Effector memory CD4-positive, alpha-beta T cell (primary cell): ENCODE measurements at regions not wholly inside any gene's neighbourhood (a gene's known extent, or its start where the extent isn't known, plus 50 kb on each side); places are given as distances from the start of the nearest gene placed in this dataset.

Experiments used
- DNase-seq, 3 donors: peaks; one replicate each; pipeline ENCODE4 v3.0.0-alpha.2; 2020
- H3K27ac ChIP-seq: 2 replicates; pipeline ENCODE4 v1.7.0; 2013; ENCODE audit warnings: mild to moderate bottlenecking, low read length, moderate library complexity; ENCODE audit not compliant: insufficient read depth, poor library complexity, severe bottlenecking
- H3K27me3 ChIP-seq: replicated peaks from 2 replicates; pipeline ENCODE4 v1.7.0; 2013; ENCODE audit warnings: mild to moderate bottlenecking, low read length; ENCODE audit not compliant: insufficient read depth, control insufficient read depth, poor library complexity, severe bottlenecking
- H3K36me3 ChIP-seq: 2 replicates; pipeline ENCODE4 v1.7.0; 2013; ENCODE audit warnings: mild to moderate bottlenecking, low read length, moderate library complexity; ENCODE audit not compliant: control insufficient read depth, insufficient read depth
- H3K4me1 ChIP-seq: 2 replicates; pipeline ENCODE4 v1.7.0; 2013; ENCODE audit warnings: low read length, mild to moderate bottlenecking; ENCODE audit not compliant: control insufficient read depth, insufficient read depth, poor library complexity, severe bottlenecking
- H3K4me3 ChIP-seq: 2 replicates; pipeline ENCODE4 v1.7.0; 2013; ENCODE audit warnings: low read length, low read depth, mild to moderate bottlenecking; ENCODE audit not compliant: insufficient read depth, poor library complexity, severe bottlenecking
- H3K9me3 ChIP-seq: 2 replicates; pipeline ENCODE4 v1.7.0; 2013; ENCODE audit warnings: mild to moderate bottlenecking, low read length, moderate library complexity; ENCODE audit not compliant: control insufficient read depth

- Histone ChIP-seq H3K36me3 (no peaks in the 10 kb centered on the region), H3K27ac (no peak overlapping the region), H3K9me3 (no peaks in the 10 kb centered on the region), H3K4me1 (no peaks in the 10 kb centered on the region), H3K27me3 (no peaks in the 10 kb centered on the region), H3K4me3 (no peak overlapping the region)
- no peak for DNase-seq
Observed at GRCh38 chr14:97200245-97200644, 403.1 kb downstream of the VRK1 start.

DNA sequence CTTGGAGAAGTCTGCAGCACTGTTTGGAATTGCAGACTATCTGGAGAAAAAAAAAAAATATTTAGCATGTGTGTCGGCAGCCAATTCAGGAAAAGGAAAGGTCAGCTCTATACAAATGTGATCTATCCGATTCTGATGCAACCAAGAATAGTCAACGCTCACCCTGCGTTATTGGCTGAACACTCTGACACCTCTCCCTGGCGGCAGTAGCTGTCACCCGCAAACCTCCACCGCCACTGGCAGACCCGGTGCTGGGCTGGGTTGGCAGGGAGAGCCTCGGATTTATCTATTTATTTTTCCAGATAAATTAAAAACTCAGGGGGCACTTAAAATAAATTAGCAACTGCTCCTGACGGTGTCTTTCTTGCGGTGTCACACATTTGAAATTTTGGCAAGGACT lies 409.7 kb downstream of the VRK1 start:
- Histone ChIP-seq H3K27me3 (no peaks in the 10 kb centered on the region), H3K27ac (no peak overlapping the region), H3K36me3 (no peaks in the 10 kb centered on the region), H3K4me1 (no peaks in the 10 kb centered on the region), H3K4me3 (no peak overlapping the region), H3K9me3 (no peaks in the 10 kb centered on the region)
- DNase-seq = no peak

- Histone ChIP-seq H3K36me3 (no peaks in the 10 kb centered on the region), H3K27me3 (no peaks in the 10 kb centered on the region), H3K27ac (no peak overlapping the region), H3K4me3 (no peak overlapping the region), H3K4me1 (no peaks in the 10 kb centered on the region), H3K9me3 (no peaks in the 10 kb centered on the region)
- no peak for DNase-seq
Observed at GRCh38 chr14:97210202-97210601, 413.0 kb downstream of the VRK1 start.

- Histone ChIP-seq H3K27me3 (no peaks in the 10 kb centered on the region), H3K27ac (no peak overlapping the region), H3K9me3 (no peaks in the 10 kb centered on the region), H3K4me1 (no peaks in the 10 kb centered on the region), H3K36me3 (no peaks in the 10 kb centered on the region), H3K4me3 (no peak overlapping the region)
- no peak for DNase-seq
Observed at GRCh38 chr14:97212399-97212798, 415.2 kb downstream of the VRK1 start.

- no peaks in the 10 kb centered on the region for H3K27me3 ChIP-seq
- H3K4me3 ChIP-seq = no peak overlapping the region
- H3K9me3 ChIP-seq = no peaks in the 10 kb centered on the region
- H3K36me3 ChIP-seq = no peaks in the 10 kb centered on the region
- H3K4me1 ChIP-seq = peaks cover 2% of the 10 kb centered on the region
- H3K27ac ChIP-seq = no peak overlapping the region
- DNase-seq = no peak
Observed at GRCh38 chr14:97213720-97214119, 416.5 kb downstream of the VRK1 start.

GRCh38 chr14:97215263-97215969 lies 418.2 kb downstream of the VRK1 start:
- DNase-seq = no peak
- H3K9me3 ChIP-seq = no peaks in the 10 kb centered on the region
- H3K4me3 ChIP-seq = no peak overlapping the region
- no peak overlapping the region for H3K27ac ChIP-seq
- H3K4me1 ChIP-seq = peaks cover 12% of the 10 kb centered on the region
- no peaks in the 10 kb centered on the region for H3K36me3 ChIP-seq
- no peaks in the 10 kb centered on the region for H3K27me3 ChIP-seq

DNA sequence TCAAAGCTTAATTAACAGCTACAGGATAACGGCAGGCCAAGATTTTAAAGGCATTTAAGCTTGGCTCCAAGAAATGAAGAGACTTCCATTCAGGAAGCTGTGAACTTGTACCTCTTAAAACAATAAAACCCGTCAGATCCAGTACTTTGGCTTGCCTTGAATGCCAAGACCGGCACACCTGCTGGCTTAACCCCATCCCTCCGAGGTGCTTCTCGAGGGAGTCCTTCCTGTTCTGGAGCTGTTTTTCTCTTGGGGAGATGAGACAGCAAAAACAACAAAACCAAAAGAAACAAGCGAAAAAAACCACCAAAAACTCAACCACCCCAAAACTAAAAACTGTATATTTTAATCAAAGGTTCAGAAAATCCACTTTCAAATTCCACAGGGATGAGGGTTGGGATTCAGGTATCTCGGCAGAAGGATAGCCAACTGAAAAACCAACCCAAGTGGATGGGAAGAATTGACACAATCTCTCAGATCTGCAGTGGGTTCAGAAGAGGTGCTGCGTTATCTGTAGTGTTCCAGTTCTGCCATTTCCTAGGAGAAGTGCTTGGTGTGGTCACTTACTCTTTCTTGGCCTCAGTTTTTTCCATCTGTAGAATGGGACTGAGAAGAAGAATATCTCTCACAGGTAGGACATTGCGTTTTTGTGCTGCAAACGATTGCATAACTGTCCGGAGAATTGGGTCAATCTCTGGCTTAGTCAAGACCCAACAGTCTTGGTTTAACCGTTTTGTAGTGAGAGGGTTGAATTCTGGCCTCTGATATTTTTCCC lies 420.1 kb downstream of the VRK1 start:
- H3K27me3 ChIP-seq = no peaks in the 10 kb centered on the region

DNA sequence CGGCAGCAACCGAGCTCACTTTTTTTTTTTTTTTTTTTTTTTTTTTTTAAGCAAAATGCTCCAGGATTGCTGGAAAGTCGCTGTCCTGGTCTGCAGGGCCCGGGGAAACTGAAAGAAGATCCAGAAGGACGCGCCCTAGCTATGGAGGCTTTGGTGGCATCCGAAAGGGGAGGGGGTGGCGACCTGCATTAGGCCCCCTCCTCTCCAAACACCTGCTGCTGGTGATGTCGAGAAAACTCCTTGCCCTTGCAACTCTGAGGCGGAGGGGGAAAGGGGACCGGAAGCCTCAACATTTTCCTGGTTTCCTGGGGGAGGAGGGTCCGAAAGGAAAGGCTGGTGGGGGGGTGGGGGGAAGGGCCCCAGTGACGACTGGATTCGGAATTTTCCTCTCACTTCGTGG lies 421.1 kb downstream of the VRK1 start:
- Histone ChIP-seq H3K36me3 (no peaks in the 10 kb centered on the region), H3K27me3 (no peaks in the 10 kb centered on the region), H3K4me1 (peaks cover 12% of the 10 kb centered on the region), H3K27ac (no peak overlapping the region), H3K4me3 (peak overlapping the region; percentile 70), H3K9me3 (no peaks in the 10 kb centered on the region)
- DNase-seq = no peak

More for the DNA sequence above, 420.1 kb downstream of the VRK1 start:
- H3K4me1 ChIP-seq = peaks cover 12% of the 10 kb centered on the region
- no peak overlapping the region for H3K27ac ChIP-seq
- H3K36me3 ChIP-seq = no peaks in the 10 kb centered on the region
- H3K9me3 ChIP-seq = no peaks in the 10 kb centered on the region
- no peak for DNase-seq
- no peak overlapping the region for H3K4me3 ChIP-seq

DNA sequence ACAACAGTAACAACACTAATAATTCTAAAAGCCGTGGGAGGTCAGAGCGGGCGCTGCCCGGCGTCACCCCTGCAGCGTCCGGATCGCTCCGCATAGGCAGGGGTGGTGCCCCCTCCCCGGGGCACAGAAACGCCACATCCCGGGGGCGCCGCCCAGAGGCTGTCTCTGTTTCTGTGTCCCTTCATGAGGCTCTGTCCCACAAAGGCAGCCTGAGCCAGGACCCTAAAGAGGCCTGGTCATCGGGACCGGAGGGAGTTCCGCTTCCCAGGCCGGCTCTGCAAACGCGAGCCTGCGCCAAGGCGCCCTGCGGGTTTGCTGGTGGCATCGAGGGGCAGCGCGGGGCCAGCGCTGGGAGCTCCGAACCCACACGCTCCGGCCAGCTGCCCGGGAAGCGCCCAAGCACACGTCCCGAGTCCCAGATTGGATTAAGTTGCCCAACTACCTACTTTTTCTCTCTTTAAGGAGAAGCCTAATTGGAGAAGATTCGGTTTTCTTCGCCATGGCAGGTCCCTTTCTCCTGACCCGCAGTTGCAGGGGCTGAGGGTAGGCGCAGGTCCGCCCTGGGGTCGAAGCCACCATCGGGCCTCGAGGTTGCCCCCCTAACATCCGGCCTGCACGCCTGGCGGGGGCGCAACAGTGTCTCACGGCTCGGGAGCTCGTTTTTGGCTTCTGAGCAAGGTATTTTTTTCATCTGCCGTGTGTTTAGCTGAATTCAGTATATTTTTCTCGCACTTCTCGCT lies 421.7 kb downstream of the VRK1 start:
- H3K27me3 ChIP-seq = no peaks in the 10 kb centered on the region
- H3K27ac ChIP-seq = peak overlapping the region; percentile 21
- no peak for DNase-seq
- peak overlapping the region; percentile 70 for H3K4me3 ChIP-seq
- no peaks in the 10 kb centered on the region for H3K9me3 ChIP-seq
- peaks cover 12% of the 10 kb centered on the region for H3K4me1 ChIP-seq
- no peaks in the 10 kb centered on the region for H3K36me3 ChIP-seq
